HuH-7 (cell line): ENCODE measurements at regions not wholly inside any gene's neighbourhood (a gene's known extent, or its start where the extent isn't known, plus 50 kb on each side); places are given as distances from the start of the nearest gene placed in this dataset.
"Not testable (repeated sequence)": the region's sequence is repeated elsewhere in the genome, so short reads cannot be mapped to it uniquely, and the experiment has no call there.

Experiments used
- DNase-seq: peaks from one replicate; pipeline ENCODE4 v3.0.0; 2011; ENCODE audit warnings: low spot score

DNA sequence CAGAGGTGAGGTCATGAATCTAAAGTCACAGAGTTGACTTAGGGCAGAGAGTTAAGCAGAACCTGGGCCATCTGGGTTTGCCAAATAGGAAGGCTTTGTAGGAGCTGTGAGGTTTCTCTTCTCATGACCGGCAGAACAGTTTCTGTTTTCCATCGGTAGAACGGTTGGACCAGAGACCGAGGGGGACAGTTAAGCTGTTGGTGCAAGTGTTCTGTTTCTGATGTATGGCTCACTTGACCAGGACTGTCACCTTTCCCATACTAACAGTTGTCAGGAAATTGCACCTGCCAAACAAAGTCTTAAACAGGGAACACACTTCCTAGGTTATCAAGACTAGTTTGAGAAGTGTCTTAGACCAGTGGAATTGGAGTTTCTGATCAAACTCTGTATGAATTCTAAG is 158.3 kb downstream of the PDCD6IP start:
- no peak for DNase-seq

- DNase-seq, result no peak
Measured at GRCh38 chr3:33957176-33957575, 158.7 kb downstream of the PDCD6IP start.

GRCh38 chr3:33958661-33959060 is 160.2 kb downstream of the PDCD6IP start:
- DNase-seq, result no peak

GRCh38 chr3:33962396-33962795 is 164.0 kb downstream of the PDCD6IP start:
- DNase-seq, result no peak

GRCh38 chr3:33970180-33970579 is 171.8 kb downstream of the PDCD6IP start:
- DNase-seq, result not testable (repeated sequence)

- DNase-seq, result no peak
Measured at GRCh38 chr3:33971055-33971454, 172.6 kb downstream of the PDCD6IP start.

DNA sequence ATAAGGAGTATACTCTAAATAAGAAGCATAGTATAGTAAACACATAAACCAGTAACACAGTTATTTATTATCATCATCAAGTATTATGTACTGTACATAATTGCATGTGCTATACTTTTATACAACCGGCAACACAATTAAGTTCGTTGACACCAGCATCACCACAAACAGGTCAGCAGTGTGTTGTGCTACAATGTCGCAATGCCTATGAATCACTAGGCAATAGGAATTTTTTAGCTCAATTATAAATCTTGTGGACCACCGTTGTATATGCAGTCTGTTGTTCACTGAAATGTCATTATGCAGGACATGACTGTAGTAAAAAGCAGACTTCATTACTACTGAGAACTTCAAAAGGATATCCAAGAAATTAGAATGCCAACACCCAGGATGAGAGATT is 177.0 kb downstream of the PDCD6IP start:
- no peak for DNase-seq

GRCh38 chr3:33977227-33977626 is 178.8 kb downstream of the PDCD6IP start:
- no peak for DNase-seq

DNA sequence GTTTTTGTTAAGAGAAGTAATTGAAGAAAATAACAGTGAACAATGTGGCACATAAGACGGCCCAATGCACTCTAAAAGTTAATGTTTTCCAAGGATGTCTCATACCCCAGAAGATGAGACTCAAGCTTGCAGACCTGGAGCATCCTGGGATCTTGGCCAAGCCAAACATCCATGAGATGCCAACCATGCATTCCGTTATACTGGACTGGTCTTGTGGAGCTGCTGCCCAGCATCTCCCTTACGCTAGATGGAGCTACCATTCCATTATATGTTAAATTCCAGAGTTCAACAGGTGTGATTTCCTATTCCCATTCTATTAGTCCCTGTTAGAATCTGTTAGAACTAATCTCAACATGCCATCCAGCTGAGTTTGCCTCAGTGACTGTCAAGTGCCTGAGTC is 181.8 kb downstream of the PDCD6IP start:
- DNase-seq, result peak; percentile 30

DNA sequence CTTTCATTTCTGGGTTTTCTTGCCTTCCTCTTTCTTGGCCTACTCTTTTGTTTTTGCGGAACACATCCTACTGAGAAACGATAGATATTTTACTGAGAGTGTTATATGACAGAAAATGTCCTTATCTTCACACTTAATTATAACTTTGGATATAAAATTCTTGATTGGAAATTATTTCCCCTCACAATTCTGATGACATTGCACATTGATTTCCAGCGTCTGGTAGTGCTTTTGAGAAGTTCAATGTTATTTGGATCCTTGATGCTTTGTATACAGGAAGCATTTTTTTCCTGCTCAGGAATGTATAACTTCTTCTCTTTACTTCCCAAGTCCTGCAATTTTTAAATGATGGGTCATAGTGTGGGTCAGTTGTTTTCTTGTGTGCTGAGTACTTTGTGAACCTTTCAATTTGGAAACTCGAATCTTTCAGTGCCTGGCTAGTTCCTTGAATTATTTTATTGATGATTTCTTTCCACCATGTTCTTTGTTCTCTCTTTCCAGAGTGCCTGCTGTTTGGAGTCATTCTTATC is 183.9 kb downstream of the PDCD6IP start:
- no peak for DNase-seq

GRCh38 chr3:33982949-33983348 is 184.5 kb downstream of the PDCD6IP start:
- not testable (repeated sequence) for DNase-seq

DNA sequence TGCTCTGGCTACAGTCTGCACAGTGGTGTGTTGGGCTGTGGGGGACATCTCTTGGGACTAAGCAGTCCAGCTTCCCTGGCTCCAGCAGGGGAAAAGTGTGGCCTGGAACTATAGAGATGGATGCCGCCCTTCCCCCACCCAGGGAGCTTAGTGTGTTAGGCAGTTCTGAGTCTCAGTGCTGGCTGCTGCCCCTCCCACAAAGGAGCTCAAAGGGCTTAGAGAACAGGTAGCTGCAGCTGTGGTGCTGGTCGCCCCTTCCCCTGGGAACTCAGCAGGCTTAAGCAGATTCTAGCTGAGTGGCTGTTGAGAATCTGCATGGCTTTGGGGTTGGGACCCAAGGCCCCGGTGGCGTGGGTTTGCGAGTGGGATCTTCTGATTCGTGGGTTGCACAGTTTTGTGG is 190.8 kb downstream of the PDCD6IP start:
- no peak for DNase-seq

GRCh38 chr3:33991673-33992072 is 193.2 kb downstream of the PDCD6IP start:
- no peak for DNase-seq

- DNase-seq, result no peak
Measured at GRCh38 chr3:33993631-33994030, 195.2 kb downstream of the PDCD6IP start.

- DNase-seq, result no peak
Measured at GRCh38 chr3:33994568-33994967, 196.1 kb downstream of the PDCD6IP start.

GRCh38 chr3:34000301-34000700 is 201.9 kb downstream of the PDCD6IP start:
- no peak for DNase-seq

- DNase-seq, result no peak
Measured at GRCh38 chr3:34001022-34001421, 202.6 kb downstream of the PDCD6IP start.

DNA sequence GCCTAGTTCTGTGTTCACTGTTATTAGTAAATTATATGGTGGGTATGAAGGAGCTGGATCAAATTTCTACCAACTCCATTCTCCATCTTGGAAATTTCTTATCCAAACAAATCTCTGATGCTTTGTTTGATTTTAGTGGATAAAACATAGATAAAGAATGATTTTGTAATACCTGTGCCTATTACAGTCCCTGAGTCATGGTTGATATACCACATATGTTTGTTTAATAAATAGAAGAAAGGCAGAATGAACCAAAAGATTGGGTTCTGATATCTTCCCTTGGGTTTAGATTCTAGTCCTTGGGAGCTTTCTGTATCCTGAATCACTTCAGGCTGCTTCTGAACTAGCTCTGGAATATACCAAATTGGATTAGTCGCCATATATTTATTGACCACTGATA is 203.6 kb downstream of the PDCD6IP start:
- no peak for DNase-seq

DNA sequence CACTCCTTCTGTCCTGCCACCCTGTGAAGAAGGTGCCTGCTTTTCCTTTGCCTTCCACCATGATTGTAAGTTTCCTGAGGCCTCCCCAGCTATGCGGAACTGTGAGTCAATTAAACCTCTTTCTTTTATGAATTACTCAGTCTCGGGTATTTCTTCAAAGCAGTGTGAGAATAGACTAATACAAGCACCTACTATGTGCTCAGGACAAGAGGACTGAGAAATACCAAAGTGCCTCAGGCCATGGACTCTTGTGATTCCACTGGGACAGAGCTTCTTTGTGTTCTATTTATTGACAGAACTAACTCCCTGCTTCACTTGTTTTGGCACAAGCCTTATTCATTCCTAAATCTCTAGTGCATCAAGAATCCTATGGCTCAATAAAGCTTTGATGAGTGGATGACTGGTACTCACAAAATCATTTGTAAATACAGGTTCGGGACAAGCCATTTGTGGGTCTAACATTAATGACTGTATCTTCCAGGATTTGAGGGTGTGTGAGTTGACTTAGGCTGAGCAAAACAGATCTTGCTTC is 204.2 kb downstream of the PDCD6IP start:
- no peak for DNase-seq

DNA sequence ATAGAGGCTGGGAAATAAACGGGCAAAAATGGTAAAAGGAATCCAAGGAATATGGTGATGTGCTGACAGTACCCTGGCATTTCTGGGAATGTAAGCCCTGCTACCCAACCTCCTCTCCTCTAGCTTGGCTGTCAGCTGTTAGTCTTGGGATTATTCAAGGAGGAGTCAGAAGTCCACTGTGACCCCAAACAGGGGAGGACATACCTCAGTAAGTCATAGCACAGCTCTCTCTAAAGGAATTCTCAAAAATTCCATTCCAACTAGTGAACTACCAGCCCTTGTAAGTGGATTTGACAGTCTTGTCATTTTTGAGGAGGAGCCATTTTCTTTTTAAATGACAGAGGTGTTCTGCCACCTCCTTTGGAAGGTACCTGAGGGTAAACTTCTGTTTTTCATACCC is 207.5 kb downstream of the PDCD6IP start:
- no peak for DNase-seq

DNA sequence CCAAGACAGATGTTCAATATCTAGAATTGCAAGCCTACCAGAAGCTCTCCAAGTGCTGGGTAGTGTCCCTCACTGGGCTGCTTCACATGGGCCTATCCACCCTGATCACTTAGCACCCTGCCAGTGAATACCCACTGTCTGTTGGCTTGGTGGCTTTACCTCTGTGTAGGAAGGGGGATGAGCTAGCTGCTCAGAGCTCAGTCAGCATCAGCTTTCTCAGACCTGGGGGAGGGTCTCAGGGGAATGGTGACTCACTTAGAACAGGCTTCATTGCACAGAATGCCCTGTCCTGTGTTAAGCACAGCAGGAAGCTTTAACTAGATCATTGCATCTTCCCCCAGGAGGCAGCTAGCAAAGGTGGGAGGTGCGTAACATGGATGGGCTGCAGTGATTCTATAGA is 209.8 kb downstream of the PDCD6IP start:
- DNase-seq, result no peak

- no peak for DNase-seq
Measured at GRCh38 chr3:34008836-34009809, 210.7 kb downstream of the PDCD6IP start.
